RWPE2 (cell line): ENCODE measurements at regions not wholly inside any gene's neighbourhood (a gene's known extent, or its start where the extent isn't known, plus 50 kb on each side); places are given as distances from the start of the nearest gene placed in this dataset.

Source experiments
- ATAC-seq: fragments of 200-7000 bp; cut with Tn5 transposase; 3 replicates; pipeline ENCODE4 v1.9.1; 2021; ENCODE audit warnings: low read depth
- DNase-seq: peaks from one replicate; pipeline ENCODE4 v3.0.0-alpha.2; 2020; ENCODE audit warnings: low spot score
- H3K27ac ChIP-seq: fragments of 450-650 bp; 2 replicates; pipeline ENCODE4 v1.5.1; 2017; ENCODE audit warnings: mild to moderate bottlenecking; ENCODE audit not compliant: poor library complexity, severe bottlenecking
- H3K27me3 ChIP-seq: fragments of 250-450 bp; sonication (Bioruptor Pico); 2 replicates; pipeline ENCODE4 v1.5.1; 2021; ENCODE audit warnings: mild to moderate bottlenecking, moderate library complexity; ENCODE audit not compliant: insufficient read depth, poor library complexity, severe bottlenecking
- H3K36me3 ChIP-seq: fragments of 250-450 bp; sonication (Bioruptor Pico); 2 replicates; pipeline ENCODE4 v1.5.1; 2020; ENCODE audit warnings: low read depth, mild to moderate bottlenecking, moderate library complexity
- H3K4me1 ChIP-seq: fragments of 250-450 bp; sonication (Bioruptor Pico); 2 replicates; pipeline ENCODE4 v1.5.1; 2021; ENCODE audit warnings: mild to moderate bottlenecking, moderate library complexity; ENCODE audit not compliant: insufficient read depth, poor library complexity, severe bottlenecking
- H3K4me3 ChIP-seq: fragments of 250-450 bp; sonication (Bioruptor Pico); 2 replicates; pipeline ENCODE4 v1.5.1; 2021; ENCODE audit warnings: mild to moderate bottlenecking, moderate library complexity; ENCODE audit not compliant: severe bottlenecking
- H3K9me3 ChIP-seq: fragments of 250-450 bp; sonication (Bioruptor Pico); 2 replicates; pipeline ENCODE4 v1.5.1; 2021; ENCODE audit warnings: mild to moderate bottlenecking, moderate library complexity; ENCODE audit not compliant: severe bottlenecking
- CTCF ChIP-seq: fragments of 450-650 bp; IDR thresholded peaks from one replicate; pipeline ENCODE4 v1.5.1; 2017; ENCODE audit warnings: mild to moderate bottlenecking, moderate library complexity; ENCODE audit not compliant: poor library complexity, severe bottlenecking

GRCh38 chrX:66902081-66902480, 263.2 kb upstream of the EDA2R start:
- H3K4me3 ChIP-seq = no peak overlapping the region
- no peaks in the 10 kb centered on the region for H3K36me3 ChIP-seq
- H3K27ac ChIP-seq = no peak overlapping the region
- no peaks in the 10 kb centered on the region for H3K9me3 ChIP-seq
- no peak for ATAC-seq
- H3K27me3 ChIP-seq = no peaks in the 10 kb centered on the region
- no peaks in the 10 kb centered on the region for H3K4me1 ChIP-seq
- no peak for TF ChIP-seq CTCF
- no peak for DNase-seq

- ATAC-seq (no peak), DNase-seq (no peak)
- Histone ChIP-seq H3K36me3 (no peaks in the 10 kb centered on the region), H3K27me3 (no peaks in the 10 kb centered on the region), H3K4me1 (no peaks in the 10 kb centered on the region), H3K27ac (no peak overlapping the region), H3K4me3 (no peak overlapping the region), H3K9me3 (no peaks in the 10 kb centered on the region)
- no peak for TF ChIP-seq CTCF
Measured at GRCh38 chrX:66900886-66901285, 262.0 kb upstream of the EDA2R start.

GRCh38 chrX:66892004-66892403, 253.1 kb upstream of the EDA2R start:
- DNase-seq (no peak), ATAC-seq (no peak)
- Histone ChIP-seq H3K9me3 (no peaks in the 10 kb centered on the region), H3K27ac (no peak overlapping the region), H3K4me3 (no peak overlapping the region), H3K36me3 (no peaks in the 10 kb centered on the region), H3K4me1 (no peaks in the 10 kb centered on the region), H3K27me3 (no peaks in the 10 kb centered on the region)
- no peak for TF ChIP-seq CTCF

- ATAC-seq (no peak), DNase-seq (no peak)
- Histone ChIP-seq H3K27me3 (no peaks in the 10 kb centered on the region), H3K36me3 (no peaks in the 10 kb centered on the region), H3K4me1 (no peaks in the 10 kb centered on the region), H3K27ac (no peak overlapping the region), H3K9me3 (no peaks in the 10 kb centered on the region), H3K4me3 (no peak overlapping the region)
- no peak for TF ChIP-seq CTCF
Measured at GRCh38 chrX:66889418-66889817, 250.5 kb upstream of the EDA2R start.

GRCh38 chrX:66882101-66882500, 243.2 kb upstream of the EDA2R start:
- H3K4me1 ChIP-seq = no peaks in the 10 kb centered on the region
- no peak overlapping the region for H3K27ac ChIP-seq
- no peak for DNase-seq
- no peak overlapping the region for H3K4me3 ChIP-seq
- no peak for ATAC-seq
- no peak for TF ChIP-seq CTCF
- H3K9me3 ChIP-seq = no peaks in the 10 kb centered on the region
- no peaks in the 10 kb centered on the region for H3K27me3 ChIP-seq
- H3K36me3 ChIP-seq = no peaks in the 10 kb centered on the region
